VCaP (cell line): ENCODE measurements at regions not wholly inside any gene's neighbourhood (a gene's known extent, or its start where the extent isn't known, plus 50 kb on each side); places are given as distances from the start of the nearest gene placed in this dataset.

Source experiments
- H3K27ac ChIP-seq: fragments of 450-650 bp; 2 replicates; pipeline ENCODE4 v1.5.1; 2017
- CTCF ChIP-seq: fragments of 450-650 bp; conservative IDR thresholded peaks from 2 replicates; pipeline ENCODE4 v1.5.1; 2017; ENCODE audit warnings: mild to moderate bottlenecking, moderate library complexity

GRCh38 chr5:90285581-90285980 is 124.0 kb downstream of the CETN3 start:
- no peak for TF ChIP-seq CTCF

GRCh38 chr5:90284375-90284774 is 125.2 kb downstream of the CETN3 start:
- TF ChIP-seq CTCF = no peak
- no peak overlapping the region for H3K27ac ChIP-seq

More at GRCh38 chr5:90285581-90285980, 124.0 kb downstream of the CETN3 start:
- H3K27ac ChIP-seq = no peak overlapping the region

GRCh38 chr5:90279091-90279490 is 130.5 kb downstream of the CETN3 start:
- no peak for TF ChIP-seq CTCF
- no peak overlapping the region for H3K27ac ChIP-seq

- TF ChIP-seq CTCF = no peak
- no peak overlapping the region for H3K27ac ChIP-seq
Observed at GRCh38 chr5:90274216-90274615, 135.3 kb downstream of the CETN3 start.

GRCh38 chr5:90267646-90268045 is 141.9 kb downstream of the CETN3 start:
- TF ChIP-seq CTCF = no peak
- no peak overlapping the region for H3K27ac ChIP-seq

GRCh38 chr5:90265545-90265857 is 144.1 kb downstream of the CETN3 start:
- TF ChIP-seq CTCF = peak; percentile 56; the same call in 1 of the 2 replicates

GRCh38 chr5:90264689-90265544 is 144.6 kb downstream of the CETN3 start:
- TF ChIP-seq CTCF = peak; percentile 91

More at GRCh38 chr5:90265545-90265857, 144.1 kb downstream of the CETN3 start:
- H3K27ac ChIP-seq = no peak overlapping the region

More at GRCh38 chr5:90264689-90265544, 144.6 kb downstream of the CETN3 start:
- no peak overlapping the region for H3K27ac ChIP-seq
